ENCODE measurements at regions not wholly inside any gene's neighbourhood (a gene's known extent, or its start where the extent isn't known, plus 50 kb on each side); places are given as distances from the start of the nearest gene placed in this dataset.

DNA sequence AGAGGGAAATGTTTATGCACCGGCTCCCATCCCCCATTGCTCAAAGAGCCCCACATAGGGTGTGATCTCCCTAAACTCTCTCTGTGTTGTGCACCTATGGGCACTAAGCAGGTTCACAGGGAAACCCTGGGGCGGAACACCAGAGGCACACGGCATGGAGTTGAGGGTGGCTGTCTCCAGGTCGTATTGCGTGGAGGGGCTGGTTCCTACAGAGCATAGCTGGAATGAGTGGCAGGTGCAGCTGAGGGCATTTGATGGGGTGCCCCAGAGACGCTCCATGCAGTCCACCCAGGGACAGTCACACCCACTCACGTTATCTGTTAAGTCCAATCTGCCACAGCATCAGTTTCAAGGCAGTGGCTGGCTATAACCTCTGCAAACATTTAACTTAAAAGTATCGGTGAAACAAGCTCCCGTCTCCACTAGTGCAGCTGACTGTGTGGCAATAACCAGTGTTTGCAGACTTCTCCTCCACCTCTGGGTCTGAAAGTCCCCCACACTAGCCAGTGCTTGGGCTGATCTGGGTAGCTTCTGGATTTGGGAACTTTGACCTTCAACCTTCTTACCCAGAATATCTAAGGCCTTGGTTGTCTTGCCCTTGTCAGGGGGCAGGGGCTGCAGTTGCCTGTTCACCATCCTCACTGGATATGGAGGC is 249.2 kb upstream of the ZNF32 start:
- TF ChIP-seq POLR2A (IDR thresholded peaks at IDR 0.05; ENCODE audit: low read depth, low read length) (no peak), POLR2AphosphoS5 (IDR thresholded peaks at IDR 0.05; ENCODE audit: low read depth, low read length) (no peak)

All from GM12892 (cell line).